MM.1S (cell line): ENCODE measurements at regions not wholly inside any gene's neighbourhood (a gene's known extent, or its start where the extent isn't known, plus 50 kb on each side); places are given as distances from the start of the nearest gene placed in this dataset.

ENCODE experiments used
- DNase-seq: peaks from one replicate; pipeline ENCODE4 v3.0.0-alpha.2; 2015
- H2AFZ ChIP-seq: fragments of 300-600 bp; sonication (generic); 2 replicates; pipeline ENCODE4 v1.6.0; 2016; ENCODE audit warnings: antibody characterized with exemption, low read length
- H3F3A ChIP-seq: fragments of 300-600 bp; sonication (generic); 2 replicates; pipeline ENCODE4 v1.6.1; 2016; ENCODE audit warnings: mild to moderate bottlenecking, antibody characterized with exemption, low read length, moderate library complexity, mixed read lengths; ENCODE audit not compliant: insufficient read depth
- H3K27ac ChIP-seq: fragments of 300-600 bp; sonication (generic); 2 replicates; pipeline ENCODE4 v1.5.1; 2016; ENCODE audit warnings: mild to moderate bottlenecking, low read length
- H3K27me3 ChIP-seq: fragments of 300-600 bp; sonication (generic); replicated peaks from 2 replicates; pipeline ENCODE4 v1.6.0; 2016; ENCODE audit warnings: low read length; ENCODE audit not compliant: insufficient read depth
- H3K36me3 ChIP-seq: fragments of 300-600 bp; sonication (generic); replicated peaks from 2 replicates; pipeline ENCODE4 v1.6.1; 2016; ENCODE audit warnings: mild to moderate bottlenecking, low read length, mixed read lengths; ENCODE audit not compliant: insufficient read depth
- H3K4me1 ChIP-seq: fragments of 300-600 bp; sonication (generic); 2 replicates; pipeline ENCODE4 v1.6.1; 2016; ENCODE audit warnings: low read length, mixed read lengths
- H3K4me2 ChIP-seq: fragments of 300-600 bp; sonication (generic); 2 replicates; pipeline ENCODE4 v1.6.0; 2016; ENCODE audit warnings: low read depth, low read length
- H3K4me3 ChIP-seq: fragments of 300-600 bp; sonication (generic); 2 replicates; pipeline ENCODE4 v1.5.1; 2016; ENCODE audit warnings: low read length, mixed read lengths
- H3K79me2 ChIP-seq: fragments of 300-600 bp; sonication (generic); 2 replicates; pipeline ENCODE4 v1.6.1; 2016; ENCODE audit warnings: mixed run types, low read length, mixed read lengths
- H3K9ac ChIP-seq: fragments of 300-600 bp; sonication (generic); 2 replicates; pipeline ENCODE4 v1.6.1; 2016; ENCODE audit warnings: low read length, mixed read lengths
- H3K9me2 ChIP-seq: fragments of 300-600 bp; sonication (generic); replicated peaks from 2 replicates; pipeline ENCODE4 v1.6.1; 2016; ENCODE audit warnings: mild to moderate bottlenecking, low read length, mixed read lengths; ENCODE audit not compliant: insufficient read depth
- H3K9me3 ChIP-seq: fragments of 300-600 bp; sonication (generic); replicated peaks from 2 replicates; pipeline ENCODE4 v1.6.1; 2016; ENCODE audit warnings: mild to moderate bottlenecking, low read length, mixed read lengths; ENCODE audit not compliant: insufficient read depth
- H4K20me1 ChIP-seq: fragments of 300-600 bp; sonication (generic); 2 replicates; pipeline ENCODE4 v1.6.1; 2016; ENCODE audit warnings: mild to moderate bottlenecking, low read length, moderate library complexity, mixed read lengths; ENCODE audit not compliant: insufficient read depth
- CTCF ChIP-seq: fragments of 300-600 bp; sonication (generic); IDR thresholded peaks from 2 replicates; pipeline ENCODE4 v1.5.1; 2016; ENCODE audit warnings: antibody characterized with exemption, low read length, mixed read lengths
- EZH2 ChIP-seq: fragments of 300-600 bp; sonication (generic); optimal IDR thresholded peaks from 2 replicates; pipeline ENCODE3; 2017; ENCODE audit warnings: low read depth, mild to moderate bottlenecking, antibody characterized with exemption, low read length, mixed read lengths
- EZH2phosphoT487 ChIP-seq: fragments of 300-600 bp; sonication (generic); IDR thresholded peaks from 2 replicates; pipeline ENCODE4 v1.6.1; 2018; ENCODE audit warnings: antibody characterized with exemption, low read length

GRCh38 chr14:38065106-38065762 lies 142.5 kb upstream of the SSTR1 start:
- Histone ChIP-seq H3K9ac (no peak overlapping the region), H4K20me1 (no peaks in the 10 kb centered on the region), H3K4me3 (no peak overlapping the region), H3K9me3 (no peaks in the 10 kb centered on the region), H3K36me3 (no peaks in the 10 kb centered on the region), H3F3A (no peaks in the 10 kb centered on the region), H3K9me2 (no peaks in the 10 kb centered on the region), H3K4me2 (no peak overlapping the region), H3K27ac (no peak overlapping the region), H3K79me2 (no peaks in the 10 kb centered on the region), H3K27me3 (no peaks in the 10 kb centered on the region), H3K4me1 (no peaks in the 10 kb centered on the region), H2AFZ (no peak overlapping the region)
- no peak for DNase-seq
- no peak for TF ChIP-seq EZH2phosphoT487
- TF ChIP-seq EZH2, result no peak
- no peak for TF ChIP-seq CTCF

DNA sequence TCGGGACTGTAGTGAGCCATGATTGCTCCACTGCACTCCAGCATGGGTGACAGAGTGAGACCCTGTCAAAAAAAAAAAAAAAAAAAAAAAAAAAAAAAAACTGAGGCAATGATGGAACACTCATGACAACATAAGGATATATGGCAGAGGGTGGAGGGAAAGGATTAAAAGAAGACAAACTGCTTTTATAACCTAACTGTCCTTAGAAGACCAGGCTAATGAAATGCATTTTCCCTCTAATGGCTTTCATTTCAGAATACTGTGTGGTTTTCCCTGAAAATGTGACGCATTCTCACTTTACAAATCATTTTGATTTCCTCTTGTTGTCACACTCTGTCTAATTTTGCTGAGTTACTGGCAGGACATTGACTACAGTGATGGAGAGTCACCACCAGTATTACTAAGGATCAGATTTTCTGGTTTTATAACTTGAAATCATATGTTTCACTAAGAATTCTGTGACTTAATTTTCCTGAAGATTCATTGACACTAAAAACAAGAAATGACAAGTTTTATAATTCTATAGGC lies 137.6 kb upstream of the SSTR1 start:
- Histone ChIP-seq H2AFZ (no peak overlapping the region), H4K20me1 (no peaks in the 10 kb centered on the region), H3K27ac (no peak overlapping the region), H3K9me3 (no peaks in the 10 kb centered on the region), H3K9me2 (no peaks in the 10 kb centered on the region), H3K36me3 (no peaks in the 10 kb centered on the region), H3K4me3 (no peak overlapping the region), H3K27me3 (no peaks in the 10 kb centered on the region), H3K79me2 (no peaks in the 10 kb centered on the region), H3K4me1 (no peaks in the 10 kb centered on the region), H3K4me2 (no peak overlapping the region), H3K9ac (no peak overlapping the region), H3F3A (no peaks in the 10 kb centered on the region)
- no peak for DNase-seq
- TF ChIP-seq CTCF (no peak), EZH2phosphoT487 (no peak), EZH2 (no peak)

GRCh38 chr14:38073641-38074040 lies 134.1 kb upstream of the SSTR1 start:
- DNase-seq, result peak; percentile 12
- H3K4me2 ChIP-seq, result peak overlapping the region; percentile 32; the same call in 1 of the 2 replicates
- no peak overlapping the region for H3K27ac ChIP-seq
- H3K36me3 ChIP-seq, result no peaks in the 10 kb centered on the region
- no peaks in the 10 kb centered on the region for H3K9me2 ChIP-seq
- H2AFZ ChIP-seq, result no peak overlapping the region; the same call in 1 of the 2 replicates
- H3K27me3 ChIP-seq, result no peaks in the 10 kb centered on the region
- peak overlapping the region; percentile 10; the same call in 1 of the 2 replicates for H3K4me3 ChIP-seq
- TF ChIP-seq CTCF (no peak), EZH2phosphoT487 (no peak), EZH2 (no peak)
- no peaks in the 10 kb centered on the region for H3F3A ChIP-seq
- no peaks in the 10 kb centered on the region for H3K9me3 ChIP-seq
- no peaks in the 10 kb centered on the region for H4K20me1 ChIP-seq
- H3K9ac ChIP-seq, result no peak overlapping the region
- H3K79me2 ChIP-seq, result no peaks in the 10 kb centered on the region
- H3K4me1 ChIP-seq, result no peaks in the 10 kb centered on the region
